ENCODE measurements at regions not wholly inside any gene's neighbourhood (a gene's known extent, or its start where the extent isn't known, plus 50 kb on each side); places are given as distances from the start of the nearest gene placed in this dataset.

DNA sequence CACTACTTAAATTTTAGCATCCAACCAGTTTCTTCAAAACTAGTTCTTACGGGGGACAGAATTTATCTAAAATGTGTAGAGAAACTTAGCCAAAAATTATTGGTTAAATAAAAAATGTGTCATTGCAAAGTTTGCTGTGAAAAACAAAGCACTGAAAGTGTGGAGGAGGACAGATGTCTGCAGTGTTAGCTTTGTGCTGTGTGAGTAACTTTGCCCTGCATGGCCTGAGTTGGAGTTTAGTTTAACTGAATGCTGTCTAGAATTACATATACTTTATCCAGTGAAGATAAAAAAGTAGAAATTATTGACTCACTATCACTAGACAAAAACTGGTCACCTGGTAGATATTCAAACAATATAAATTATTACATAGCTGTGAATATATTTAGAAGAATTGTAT lies 1225.2 kb upstream of the CELF4 start:
- TF ChIP-seq SUZ12 (IDR thresholded peaks at IDR 0.05; ENCODE audit: extremely low read depth, insufficient read depth, insufficient read length): no peak
- TF ChIP-seq YY1 (IDR thresholded peaks at IDR 0.05; ENCODE audit: insufficient read depth, insufficient read length): no peak

Data from NT2/D1 (cell line).